OCI-LY7 (cell line): ENCODE measurements at regions not wholly inside any gene's neighbourhood (a gene's known extent, or its start where the extent isn't known, plus 50 kb on each side); places are given as distances from the start of the nearest gene placed in this dataset.

ENCODE experiments used
- BruUV-seq: library from RNA; stranded (reverse); fragments of 400-500 nt; replicated peaks from 2 replicates; lab custom pipeline; 2021; lab: Mats Ljungman, UMichigan
- CTCF ChIA-PET: fragments of 300-600 bp; sonication (Branson Sonifier 250); formaldehyde crosslinking; loops from one replicate; lab custom pipeline; 2022; ENCODE audit warnings: antibody characterized with exemption; ENCODE audit not compliant: unreplicated experiment; lab: Charles Lee
- POLR2A ChIA-PET: fragments of 300-600 bp; sonication (Branson Sonifier 250); formaldehyde crosslinking; loops from one replicate; lab custom pipeline; 2022; ENCODE audit warnings: antibody characterized with exemption; lab: Charles Lee
- DNase-seq: peaks from one replicate; pipeline ENCODE4 v3.0.0-alpha.2; 2015; ENCODE audit warnings: low spot score
- H2AFZ ChIP-seq: fragments of 200-600 bp; sonication (generic), shearing (Covaris generic); 2 replicates; pipeline ENCODE4 v1.6.1; 2014; ENCODE audit warnings: mild to moderate bottlenecking, antibody characterized with exemption, low read length, moderate library complexity
- H3K27ac ChIP-seq: fragments of 200-600 bp; sonication (generic); 2 replicates; pipeline ENCODE4 v1.5.1; 2014; ENCODE audit warnings: mixed run types, low read depth, mild to moderate bottlenecking, moderate library complexity, low read length, inconsistent platforms; ENCODE audit not compliant: poor library complexity, severe bottlenecking
- H3K36me3 ChIP-seq: fragments of 200-600 bp; sonication (generic); 2 replicates; pipeline ENCODE4 v1.6.1; 2014; ENCODE audit warnings: mild to moderate bottlenecking, antibody characterized with exemption, low read length, moderate library complexity, mixed read lengths; ENCODE audit not compliant: insufficient read depth
- H3K4me1 ChIP-seq: fragments of 200-600 bp; sonication (generic); 2 replicates; pipeline ENCODE4 v1.5.1; 2014; ENCODE audit warnings: mild to moderate bottlenecking, low read length; ENCODE audit not compliant: insufficient read depth, poor library complexity, severe bottlenecking
- H3K4me2 ChIP-seq: fragments of 200-600 bp; sonication (generic); 2 replicates; pipeline ENCODE4 v1.6.1; 2014; ENCODE audit warnings: mild to moderate bottlenecking, low read length
- H3K4me3 ChIP-seq: fragments of 200-600 bp; sonication (generic); 2 replicates; pipeline ENCODE4 v1.5.1; 2014; ENCODE audit warnings: mild to moderate bottlenecking, low read depth, low read length; ENCODE audit not compliant: poor library complexity, severe bottlenecking
- H3K79me2 ChIP-seq: fragments of 200-600 bp; sonication (generic); 2 replicates; pipeline ENCODE4 v1.6.1; 2016; ENCODE audit warnings: low read depth, mild to moderate bottlenecking, low read length, moderate library complexity, mixed read lengths; ENCODE audit not compliant: insufficient read depth
- H3K9me2 ChIP-seq: fragments of 200-600 bp; sonication (generic); 2 replicates; pipeline ENCODE4 v1.6.1; 2016; ENCODE audit warnings: mild to moderate bottlenecking, low read length, mixed read lengths; ENCODE audit not compliant: insufficient read depth
- H3K9me3 ChIP-seq: fragments of 200-600 bp; sonication (generic); 2 replicates; pipeline ENCODE4 v1.6.1; 2014; ENCODE audit warnings: mild to moderate bottlenecking, mixed run types, low read length, mixed read lengths
- H4K20me1 ChIP-seq: fragments of 200-600 bp; sonication (generic); 2 replicates; pipeline ENCODE4 v1.6.1; 2014; ENCODE audit warnings: mild to moderate bottlenecking, antibody characterized with exemption, low read length, moderate library complexity, mixed read lengths; ENCODE audit not compliant: insufficient read depth
- EZH2phosphoT487 ChIP-seq: fragments of 200-600 bp; sonication (generic); IDR thresholded peaks from 2 replicates; pipeline ENCODE4 v1.6.1; 2018; ENCODE audit warnings: low read depth, borderline replicate concordance, mild to moderate bottlenecking, mixed run types, antibody characterized with exemption, low read length, moderate library complexity, mixed read lengths
- intact Hi-C: fragments of 100-400 bp; cut with micrococcal nuclease; formaldehyde crosslinking; loops from one replicate; pipeline ENCODE4 v1.10.0; 2022; ENCODE audit not compliant: unreplicated experiment
- TF ChIP-seq, protein P1 (sequence below): fragments of 200-600 bp; sonication (generic); conservative IDR thresholded peaks from 2 replicates; pipeline ENCODE4 v1.5.1; 2014; ENCODE audit warnings: mild to moderate bottlenecking, antibody characterized with exemption, low read length, moderate library complexity, mixed read lengths

DNA sequence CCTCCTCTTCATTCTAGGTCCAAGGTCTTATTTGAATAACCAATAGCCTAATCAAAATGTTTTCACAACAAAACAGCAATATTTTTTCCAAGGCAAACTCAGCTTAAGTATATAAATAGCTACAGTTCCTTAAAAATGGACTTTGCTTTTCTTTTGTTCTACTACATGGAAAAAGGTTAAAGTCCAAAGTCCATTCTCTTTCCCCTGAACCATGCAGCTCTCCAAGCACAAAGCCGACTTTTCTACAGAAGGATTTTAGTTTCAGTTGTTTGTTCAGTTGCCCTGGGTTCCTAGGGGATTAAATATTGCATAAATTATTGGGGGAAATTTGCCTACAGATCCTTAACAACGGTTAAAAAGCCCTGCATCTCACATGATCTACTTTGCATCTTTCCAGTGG lies 677.0 kb upstream of the KLF4 start:
- CTCF ChIA-PET = no interaction called here
- POLR2A ChIA-PET = no interaction called here
- H4K20me1 ChIP-seq = no peaks in the 10 kb centered on the region

DNA sequence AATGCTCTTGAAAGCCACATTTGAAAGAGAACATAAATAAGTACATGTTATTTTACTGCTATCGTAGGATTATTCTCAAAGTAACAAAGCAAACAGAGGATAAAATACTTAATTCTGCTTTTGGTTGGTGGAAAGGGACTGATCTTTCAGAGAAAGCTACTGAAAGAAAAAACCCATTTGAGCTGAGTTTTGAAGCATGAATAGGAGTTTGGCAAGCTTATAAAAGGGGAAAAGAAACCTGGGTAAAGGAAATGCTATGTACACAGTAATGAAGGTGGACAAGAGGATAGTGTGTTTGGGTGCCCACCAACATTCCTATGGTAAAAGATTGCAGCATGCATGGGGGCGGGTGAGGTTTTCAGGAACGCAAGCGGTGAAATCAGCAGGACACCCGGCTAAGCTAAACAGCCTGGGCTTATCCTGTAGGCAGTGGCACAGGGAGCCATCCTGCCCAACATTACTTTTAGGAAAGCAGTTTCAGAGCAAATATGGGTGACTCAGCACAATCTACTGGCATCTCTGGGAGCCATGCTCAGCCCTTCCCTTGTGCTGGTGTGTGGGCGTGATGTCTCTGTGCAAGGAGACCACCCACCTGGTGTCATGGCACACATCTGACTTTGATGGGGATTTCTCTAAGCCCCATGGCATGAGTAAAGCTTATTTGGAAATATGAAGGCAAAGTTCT lies 673.9 kb upstream of the KLF4 start:
- Histone ChIP-seq H3K9me3 (no peaks in the 10 kb centered on the region), H3K79me2 (no peaks in the 10 kb centered on the region), H3K27ac (no peak overlapping the region), H2AFZ (no peak overlapping the region), H3K36me3 (no peaks in the 10 kb centered on the region), H4K20me1 (no peaks in the 10 kb centered on the region), H3K4me3 (no peak overlapping the region), H3K4me2 (no peak overlapping the region), H3K9me2 (no peaks in the 10 kb centered on the region), H3K4me1 (no peaks in the 10 kb centered on the region)
- CTCF ChIA-PET = no interaction called here
- no peak for DNase-seq
- intact Hi-C loops = no loop called here
- no TSS peak for BruUV-seq
- POLR2A ChIA-PET = no interaction called here
- TF ChIP-seq EZH2phosphoT487 = no peak
- TF ChIP-seq, protein P1, sequence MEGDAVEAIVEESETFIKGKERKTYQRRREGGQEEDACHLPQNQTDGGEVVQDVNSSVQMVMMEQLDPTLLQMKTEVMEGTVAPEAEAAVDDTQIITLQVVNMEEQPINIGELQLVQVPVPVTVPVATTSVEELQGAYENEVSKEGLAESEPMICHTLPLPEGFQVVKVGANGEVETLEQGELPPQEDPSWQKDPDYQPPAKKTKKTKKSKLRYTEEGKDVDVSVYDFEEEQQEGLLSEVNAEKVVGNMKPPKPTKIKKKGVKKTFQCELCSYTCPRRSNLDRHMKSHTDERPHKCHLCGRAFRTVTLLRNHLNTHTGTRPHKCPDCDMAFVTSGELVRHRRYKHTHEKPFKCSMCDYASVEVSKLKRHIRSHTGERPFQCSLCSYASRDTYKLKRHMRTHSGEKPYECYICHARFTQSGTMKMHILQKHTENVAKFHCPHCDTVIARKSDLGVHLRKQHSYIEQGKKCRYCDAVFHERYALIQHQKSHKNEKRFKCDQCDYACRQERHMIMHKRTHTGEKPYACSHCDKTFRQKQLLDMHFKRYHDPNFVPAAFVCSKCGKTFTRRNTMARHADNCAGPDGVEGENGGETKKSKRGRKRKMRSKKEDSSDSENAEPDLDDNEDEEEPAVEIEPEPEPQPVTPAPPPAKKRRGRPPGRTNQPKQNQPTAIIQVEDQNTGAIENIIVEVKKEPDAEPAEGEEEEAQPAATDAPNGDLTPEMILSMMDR = no peak

More for the DNA sequence above, 677.0 kb upstream of the KLF4 start:
- Histone ChIP-seq H3K79me2 (no peaks in the 10 kb centered on the region), H2AFZ (no peak overlapping the region), H3K4me3 (no peak overlapping the region), H3K4me2 (no peak overlapping the region), H3K9me2 (no peaks in the 10 kb centered on the region), H3K36me3 (no peaks in the 10 kb centered on the region), H3K27ac (no peak overlapping the region), H3K4me1 (no peaks in the 10 kb centered on the region), H3K9me3 (no peaks in the 10 kb centered on the region)
- intact Hi-C loops = no loop called here
- BruUV-seq = no TSS peak
- no peak for DNase-seq
- TF ChIP-seq, protein P1 = no peak
- no peak for TF ChIP-seq EZH2phosphoT487

DNA sequence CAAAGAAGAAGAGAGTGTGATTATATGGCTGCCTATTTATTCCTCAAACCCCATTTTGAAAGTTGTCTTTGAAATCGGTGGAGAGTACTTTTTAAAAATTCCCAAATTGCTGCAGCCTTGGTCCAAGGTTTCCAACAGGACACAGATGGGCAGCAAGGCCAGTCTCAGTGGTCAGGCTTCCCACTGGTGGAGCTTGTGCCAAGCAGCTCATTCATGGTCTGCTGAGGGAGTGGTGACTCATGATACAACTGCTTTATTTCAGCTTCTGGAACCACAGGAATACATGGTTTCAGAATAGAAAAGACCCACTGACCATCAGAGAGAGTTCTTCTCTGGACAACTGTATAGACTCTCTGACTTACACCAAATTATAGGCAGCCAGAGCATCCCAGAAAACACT lies 673.1 kb upstream of the KLF4 start:
- H2AFZ ChIP-seq = no peak overlapping the region
- H4K20me1 ChIP-seq = no peaks in the 10 kb centered on the region
- no peak for TF ChIP-seq EZH2phosphoT487
- TF ChIP-seq, protein P1 = no peak
- H3K4me1 ChIP-seq = no peaks in the 10 kb centered on the region
- H3K9me3 ChIP-seq = no peaks in the 10 kb centered on the region
- BruUV-seq = no TSS peak
- no peaks in the 10 kb centered on the region for H3K79me2 ChIP-seq
- no peaks in the 10 kb centered on the region for H3K36me3 ChIP-seq
- POLR2A ChIA-PET = no interaction called here
- H3K4me2 ChIP-seq = no peak overlapping the region
- no peaks in the 10 kb centered on the region for H3K9me2 ChIP-seq
- no peak for DNase-seq
- intact Hi-C loops = no loop called here
- CTCF ChIA-PET = no interaction called here
- H3K27ac ChIP-seq = no peak overlapping the region
- H3K4me3 ChIP-seq = no peak overlapping the region
